GM12878 (cell line): ENCODE measurements at regions not wholly inside any gene's neighbourhood (a gene's known extent, or its start where the extent isn't known, plus 50 kb on each side); places are given as distances from the start of the nearest gene placed in this dataset. TPM values are rescaled to one million over a fixed set of nuclear protein-coding genes. Genes with fewer than 3 reads are reported as not detected.

Source experiments
- ZNF217 ChIP-seq: fragments of 450-650 bp; IDR thresholded peaks from 2 replicates; pipeline ENCODE4 v1.6.1; 2017; ENCODE audit warnings: antibody characterized with exemption, mild to moderate bottlenecking
- small RNA-seq: library from RNA; depleted of rRNA; stranded (forward); fragments of <200 nt; gene quantifications from one replicate; pipeline ENCODE3, GENCODE V24; 2014

- TF ChIP-seq ZNF217 = no peak
Measured at GRCh38 chr9:14365670-14366069, 51.7 kb upstream of the NFIB start (continued).

Small RNA genes in the stretch of these regions (small RNA-seq; reads per million reads assigned to genes)
- not detected for gene AL159169.1
